Panc1 (cell line): ENCODE measurements at regions not wholly inside any gene's neighbourhood (a gene's known extent, or its start where the extent isn't known, plus 50 kb on each side); places are given as distances from the start of the nearest gene placed in this dataset.

ENCODE experiments used
- ATAC-seq: fragments of 200-7000 bp; cut with Tn5 transposase; 2 replicates; pipeline ENCODE4 v1.9.1; 2020; ENCODE audit warnings: mild to moderate bottlenecking, moderate library complexity
- BruUV-seq: library from RNA; stranded (reverse); fragments of 400-500 nt; replicated peaks from 2 replicates; lab custom pipeline; 2021; lab: Mats Ljungman, UMichigan
- CTCF ChIA-PET: fragments of 300-600 bp; sonication (Branson Sonifier 250); formaldehyde crosslinking; loops from one replicate; lab custom pipeline; 2022; ENCODE audit warnings: antibody characterized with exemption; lab: Charles Lee
- POLR2A ChIA-PET: fragments of 300-600 bp; sonication (Branson Sonifier 250); formaldehyde crosslinking; loops from one replicate; lab custom pipeline; 2022; ENCODE audit warnings: antibody characterized with exemption; lab: Charles Lee
- DNase-seq: peaks from one replicate; pipeline ENCODE4 v3.0.0-alpha.2; 2010; ENCODE audit warnings: low read depth, low spot score
- H3K27ac ChIP-seq: 2 replicates; pipeline ENCODE4 v1.5.1; 2011; ENCODE audit warnings: mild to moderate bottlenecking, low read length, inconsistent platforms
- H3K27me3 ChIP-seq: fragments of 200-500 bp; sonication (Bioruptor generic); 2 replicates; pipeline ENCODE4 v1.6.0; 2014; ENCODE audit warnings: low read length, inconsistent platforms; ENCODE audit not compliant: control insufficient read depth, insufficient read depth
- H3K36me3 ChIP-seq: fragments of 200-500 bp; sonication (Bioruptor generic); 2 replicates; pipeline ENCODE4 v1.5.1; 2014; ENCODE audit warnings: inconsistent platforms, mild to moderate bottlenecking, low read length, moderate library complexity; ENCODE audit not compliant: control insufficient read depth, insufficient read depth
- H3K4me1 ChIP-seq: 2 replicates; pipeline ENCODE4 v1.5.1; 2011; ENCODE audit warnings: inconsistent platforms, mild to moderate bottlenecking, low read length, moderate library complexity; ENCODE audit not compliant: control insufficient read depth, insufficient read depth
- H3K4me3 ChIP-seq, 2 experiments: 2 replicates each; pipeline ENCODE4 v1.5.1; 2011 to 2012; ENCODE audit warnings: low read depth in 2 of 2, low read length in 2 of 2, mild to moderate bottlenecking in 2 of 2, inconsistent platforms in 1 of 2, moderate library complexity in 1 of 2
- H3K9me3 ChIP-seq: fragments of 200-500 bp; sonication (Bioruptor generic); 2 replicates; pipeline ENCODE4 v1.5.1; 2014; ENCODE audit warnings: low read depth, mild to moderate bottlenecking, inconsistent platforms, low read length, moderate library complexity; ENCODE audit not compliant: control insufficient read depth, insufficient read depth
- CTCF ChIP-seq: fragments of 450-650 bp; IDR thresholded peaks from 2 replicates; pipeline ENCODE4 v1.5.1; 2017; ENCODE audit warnings: mild to moderate bottlenecking
- POLR2AphosphoS5 ChIP-seq: IDR thresholded peaks from 2 replicates; pipeline ENCODE4 v1.6.1; 2012; ENCODE audit warnings: mild to moderate bottlenecking, low read depth, low read length, moderate library complexity
- REST ChIP-seq, 2 experiments: IDR thresholded peaks; 2 replicates each; pipeline ENCODE4 v1.6.1; 2011 to 2012; ENCODE audit warnings: low read depth in 2 of 2, control low read depth in 1 of 2, low read length in 1 of 2, mild to moderate bottlenecking in 1 of 2, moderate library complexity in 1 of 2; ENCODE audit not compliant: insufficient read depth in 1 of 2
- SIN3A ChIP-seq: IDR thresholded peaks from 2 replicates; pipeline ENCODE4 v1.6.1; 2012; ENCODE audit warnings: low read depth, mild to moderate bottlenecking, low read length, moderate library complexity, borderline replicate concordance; ENCODE audit not compliant: insufficient read depth
- TCF7L2 ChIP-seq: IDR thresholded peaks from 2 replicates; pipeline ENCODE4 v1.6.1; 2011; ENCODE audit warnings: mild to moderate bottlenecking, low read depth, low read length, inconsistent platforms
- in situ Hi-C: cut with HindIII; loops from 2 replicates; pipeline ENCODE4 v1.10.0; 2016; ENCODE audit warnings: low sequenced_read_pairs, low pct_unique_long_range_greater_than_20kb
- intact Hi-C: fragments of 100-400 bp; cut with micrococcal nuclease; formaldehyde crosslinking; loops from one replicate; pipeline ENCODE4 v1.10.0; 2022; ENCODE audit not compliant: unreplicated experiment

- intact Hi-C loops: no loop called here
- no peaks in the 10 kb centered on the region for H3K4me1 ChIP-seq
- H3K27me3 ChIP-seq: no peaks in the 10 kb centered on the region
- TF ChIP-seq REST (IDR thresholded peaks at IDR 0.05; ENCODE audit: insufficient read depth in 1 of 2, low read depth in 2 of 2, low read length in 1 of 2): no peak
- no peak for TF ChIP-seq SIN3A
- TF ChIP-seq TCF7L2: no peak
- no peak for TF ChIP-seq POLR2AphosphoS5
- TF ChIP-seq CTCF: no peak
- no peaks in the 10 kb centered on the region; the same call in 1 of the 2 replicates for H3K36me3 ChIP-seq
- no peak overlapping the region for H3K27ac ChIP-seq
- H3K4me3 ChIP-seq: no peak overlapping the region
- no peak for ATAC-seq
- H3K9me3 ChIP-seq: no peaks in the 10 kb centered on the region
- POLR2A ChIA-PET: no interaction called here
- CTCF ChIA-PET: no interaction called here
- DNase-seq: no peak
- in situ Hi-C loops: no loop called here
- BruUV-seq: no TSS peak
Measured at GRCh38 chr4:60463857-60464502, 736.1 kb upstream of the ADGRL3 start.

GRCh38 chr4:60482921-60483351 is 717.2 kb upstream of the ADGRL3 start:
- intact Hi-C loops: no loop called here

More at GRCh38 chr4:60482921-60483351, 717.2 kb upstream of the ADGRL3 start:
- ChIA-PET POLR2A (no interaction called here), CTCF (no interaction called here)
- Histone ChIP-seq H3K36me3 (no peaks in the 10 kb centered on the region), H3K4me1 (no peaks in the 10 kb centered on the region), H3K4me3 (no peak overlapping the region), H3K9me3 (no peaks in the 10 kb centered on the region), H3K27me3 (no peaks in the 10 kb centered on the region), H3K27ac (no peak overlapping the region)
- DNase-seq (no peak), ATAC-seq (no peak)
- no peak for TF ChIP-seq POLR2AphosphoS5
- no peak for TF ChIP-seq SIN3A
- no peak for TF ChIP-seq CTCF
- no peak for TF ChIP-seq TCF7L2
- TF ChIP-seq REST (IDR thresholded peaks at IDR 0.05; ENCODE audit: insufficient read depth in 1 of 2, low read depth in 2 of 2, low read length in 1 of 2): no peak
- no TSS peak for BruUV-seq
- in situ Hi-C loops: no loop called here
